Endodermal cell (in vitro differentiated cells): ENCODE measurements at regions not wholly inside any gene's neighbourhood (a gene's known extent, or its start where the extent isn't known, plus 50 kb on each side); places are given as distances from the start of the nearest gene placed in this dataset.

Experiments used
- DNase-seq: peaks from one replicate; pipeline ENCODE4 v3.0.0-alpha.2; 2017
- H3K27ac ChIP-seq: 2 replicates; pipeline ENCODE4 v1.5.1; 2013; ENCODE audit warnings: mild to moderate bottlenecking, low read depth, low read length, moderate library complexity
- H3K27me3 ChIP-seq: 2 replicates; pipeline ENCODE4 v1.6.1; 2013; ENCODE audit warnings: mild to moderate bottlenecking, low read length, moderate library complexity; ENCODE audit not compliant: insufficient read depth, control insufficient read depth, poor library complexity, severe bottlenecking
- H3K36me3 ChIP-seq: 2 replicates; pipeline ENCODE4 v1.7.0; 2013; ENCODE audit warnings: mild to moderate bottlenecking, low read length, moderate library complexity; ENCODE audit not compliant: control insufficient read depth, insufficient read depth
- H3K4me1 ChIP-seq: one replicate; pipeline ENCODE4 v1.7.0; 2013; ENCODE audit warnings: low read length; ENCODE audit not compliant: control insufficient read depth, insufficient read depth
- H3K4me3 ChIP-seq: 2 replicates; pipeline ENCODE4 v1.5.1; 2013; ENCODE audit warnings: mild to moderate bottlenecking, low read length, moderate library complexity
- H3K9ac ChIP-seq: 2 replicates; pipeline ENCODE4 v1.6.1; 2013; ENCODE audit warnings: mild to moderate bottlenecking, low read length, moderate library complexity; ENCODE audit not compliant: poor library complexity, severe bottlenecking; ENCODE audit errors: extremely low read depth
- H3K9me3 ChIP-seq: 2 replicates; pipeline ENCODE4 v1.6.1; 2013; ENCODE audit warnings: mild to moderate bottlenecking, low read length, moderate library complexity; ENCODE audit not compliant: control insufficient read depth
- H3K27ac Mint-ChIP-seq: 2 replicates; pipeline ENCODE4 v1.8.0; 2020; ENCODE audit warnings: mixed read lengths
- H3K27me3 Mint-ChIP-seq: 2 replicates; pipeline ENCODE4 v1.8.0; 2021; ENCODE audit warnings: mild to moderate bottlenecking, mixed read lengths; ENCODE audit not compliant: insufficient read depth
- H3K36me3 Mint-ChIP-seq: 2 replicates; pipeline ENCODE4 v1.8.0; 2020; ENCODE audit warnings: low read depth, mixed read lengths
- H3K4me1 Mint-ChIP-seq: 2 replicates; pipeline ENCODE4 v1.8.0; 2020; ENCODE audit warnings: mixed read lengths
- H3K4me3 Mint-ChIP-seq: 2 replicates; pipeline ENCODE4 v1.8.0; 2020; ENCODE audit warnings: mild to moderate bottlenecking, moderate library complexity, mixed read lengths
- H3K9me3 Mint-ChIP-seq: 2 replicates; pipeline ENCODE4 v1.8.0; 2020; ENCODE audit warnings: mild to moderate bottlenecking, mixed read lengths
- CTCF ChIP-seq: fragments of 200-600 bp; sonication (generic); conservative IDR thresholded peaks from 2 replicates; pipeline ENCODE4 v1.5.0; 2021; ENCODE audit warnings: antibody characterized with exemption, mild to moderate bottlenecking
- WGBS, 2 experiments: methylation state at CpG; one replicate each; pipeline versions ENCODE4 v1.1.5 to v1.1.7; 2013; ENCODE audit warnings: missing lambda C conversion rate in 2 of 2, mixed read lengths in 1 of 2; ENCODE audit not compliant: insufficient coverage in 1 of 2, insufficient read length in 1 of 2; 5-methylcytosine and 5-hydroxymethylcytosine counted together

- no peak overlapping the region for H3K4me3 Mint-ChIP-seq
- peak; percentile 20 for TF ChIP-seq CTCF
- no peak overlapping the region for H3K27ac Mint-ChIP-seq
Measured at GRCh38 chr4:1559896-1560650, 124.0 kb downstream of the FAM53A start.

GRCh38 chr4:1558205-1558604, 125.9 kb downstream of the FAM53A start:
- TF ChIP-seq CTCF: no peak
- no peak overlapping the region for H3K27ac Mint-ChIP-seq
- DNase-seq: no peak
- no peaks in the 10 kb centered on the region for H3K27me3 Mint-ChIP-seq
- Histone ChIP-seq H3K4me3 (no peak overlapping the region), H3K27ac (no peak overlapping the region), H3K4me1 (no peaks in the 10 kb centered on the region), H3K27me3 (no peaks in the 10 kb centered on the region), H3K36me3 (no peaks in the 10 kb centered on the region), H3K9ac (no peak overlapping the region), H3K9me3 (no peaks in the 10 kb centered on the region)
- no peaks in the 10 kb centered on the region for H3K36me3 Mint-ChIP-seq
- no peak overlapping the region for H3K4me3 Mint-ChIP-seq
- 85 to 89% methylated on average over 5 to 10 of the region's 10 CpGs for WGBS, 2 experiments
- no peaks in the 10 kb centered on the region for H3K4me1 Mint-ChIP-seq
- H3K9me3 Mint-ChIP-seq: no peaks in the 10 kb centered on the region

More at GRCh38 chr4:1559896-1560650, 124.0 kb downstream of the FAM53A start:
- Mint-ChIP-seq H3K27me3 (peaks cover 3% of the 10 kb centered on the region), H3K4me1 (no peaks in the 10 kb centered on the region), H3K9me3 (no peaks in the 10 kb centered on the region), H3K36me3 (no peaks in the 10 kb centered on the region)
- Histone ChIP-seq H3K4me3 (no peak overlapping the region), H3K27ac (no peak overlapping the region), H3K9ac (no peak overlapping the region), H3K27me3 (no peaks in the 10 kb centered on the region), H3K9me3 (no peaks in the 10 kb centered on the region), H3K4me1 (no peaks in the 10 kb centered on the region), H3K36me3 (no peaks in the 10 kb centered on the region)
- DNase-seq: no peak
- 92 to 93% methylated on average over 38 to 40 of the region's 40 CpGs for WGBS, 2 experiments

- no peaks in the 10 kb centered on the region for H3K27me3 Mint-ChIP-seq
- no peak for DNase-seq
- no peaks in the 10 kb centered on the region for H3K9me3 ChIP-seq
- H3K27ac Mint-ChIP-seq: no peak overlapping the region
- H3K4me3 Mint-ChIP-seq: no peak overlapping the region
- H3K9me3 Mint-ChIP-seq: no peaks in the 10 kb centered on the region
- no peaks in the 10 kb centered on the region for H3K36me3 Mint-ChIP-seq
- H3K4me1 Mint-ChIP-seq: no peaks in the 10 kb centered on the region
- H3K4me3 ChIP-seq: no peak overlapping the region
- H3K9ac ChIP-seq: no peak overlapping the region
- no peaks in the 10 kb centered on the region for H3K27me3 ChIP-seq
- no peaks in the 10 kb centered on the region for H3K36me3 ChIP-seq
- TF ChIP-seq CTCF: no peak
- 93 to 96% methylated on average over 8 to 13 of the region's 13 CpGs for WGBS, 2 experiments
- no peak overlapping the region for H3K27ac ChIP-seq
- H3K4me1 ChIP-seq: no peaks in the 10 kb centered on the region
Measured at GRCh38 chr4:1557221-1557597, 126.9 kb downstream of the FAM53A start.
